ENCODE measurements at regions not wholly inside any gene's neighbourhood (a gene's known extent, or its start where the extent isn't known, plus 50 kb on each side); places are given as distances from the start of the nearest gene placed in this dataset.

- DNase-seq (ENCODE audit: low spot score in 2 of 2): no peak
- in situ Hi-C loops (cut with MboI; ENCODE audit: low sequenced_read_pairs): loop anchor here (25.0 kb wide), 1 partner anchor 684 kb away; the partner anchor contains the start of gene PLK2
These were observed 296.0 kb upstream of the ACTBL2 start for GRCh38 chr5:57778501-57779091.

GRCh38 chr5:57777174-57777581 lies 294.6 kb upstream of the ACTBL2 start:
- H3K4me3 ChIP-seq: no peak overlapping the region
- DNase-seq (ENCODE audit: low spot score in 2 of 2): no peak
- H3K36me3 ChIP-seq (replicated peaks): no peaks in the 10 kb centered on the region
- in situ Hi-C loops (cut with MboI; ENCODE audit: low sequenced_read_pairs): loop anchor here (25.0 kb wide), 1 partner anchor 685 kb away; the partner anchor contains the start of gene PLK2
- H3K27me3 ChIP-seq (ENCODE audit: low read depth): no peaks in the 10 kb centered on the region
- H3K4me1 ChIP-seq: no peaks in the 10 kb centered on the region
- no peaks in the 10 kb centered on the region for H3K9me3 ChIP-seq

More at GRCh38 chr5:57778501-57779091, 296.0 kb upstream of the ACTBL2 start:
- Histone ChIP-seq H3K9me3 (no peaks in the 10 kb centered on the region), H3K4me3 (no peak overlapping the region), H3K4me1 (no peaks in the 10 kb centered on the region), H3K27me3 (ENCODE audit: low read depth) (no peaks in the 10 kb centered on the region), H3K36me3 (replicated peaks) (no peaks in the 10 kb centered on the region)

GRCh38 chr5:57776035-57776434 lies 293.4 kb upstream of the ACTBL2 start:
- no peak overlapping the region for H3K4me3 ChIP-seq
- no peaks in the 10 kb centered on the region for H3K36me3 ChIP-seq (replicated peaks)
- H3K9me3 ChIP-seq: no peaks in the 10 kb centered on the region
- H3K27me3 ChIP-seq (ENCODE audit: low read depth): no peaks in the 10 kb centered on the region
- in situ Hi-C loops (cut with MboI; ENCODE audit: low sequenced_read_pairs): loop anchor here (25.0 kb wide), 1 partner anchor 686 kb away; the partner anchor contains the start of gene PLK2
- H3K4me1 ChIP-seq: no peaks in the 10 kb centered on the region
- no peak for DNase-seq (ENCODE audit: low spot score in 2 of 2)

- no peak for DNase-seq (ENCODE audit: low spot score in 2 of 2)
- Histone ChIP-seq H3K36me3 (replicated peaks) (no peaks in the 10 kb centered on the region), H3K4me3 (no peak overlapping the region), H3K9me3 (no peaks in the 10 kb centered on the region), H3K4me1 (no peaks in the 10 kb centered on the region), H3K27me3 (ENCODE audit: low read depth) (no peaks in the 10 kb centered on the region)
- in situ Hi-C loops (cut with MboI; ENCODE audit: low sequenced_read_pairs): no loop called here
These were observed 291.8 kb upstream of the ACTBL2 start for GRCh38 chr5:57774439-57774838.

GRCh38 chr5:57772512-57772911 lies 289.9 kb upstream of the ACTBL2 start:
- Histone ChIP-seq H3K4me1 (no peaks in the 10 kb centered on the region), H3K4me3 (no peak overlapping the region), H3K27me3 (ENCODE audit: low read depth) (no peaks in the 10 kb centered on the region), H3K36me3 (replicated peaks) (no peaks in the 10 kb centered on the region), H3K9me3 (no peaks in the 10 kb centered on the region)
- no peak for DNase-seq (ENCODE audit: low spot score in 2 of 2)
- in situ Hi-C loops (cut with MboI; ENCODE audit: low sequenced_read_pairs): no loop called here

- Histone ChIP-seq H3K9me3 (no peaks in the 10 kb centered on the region), H3K27me3 (ENCODE audit: low read depth) (no peaks in the 10 kb centered on the region), H3K4me3 (no peak overlapping the region), H3K4me1 (no peaks in the 10 kb centered on the region), H3K36me3 (replicated peaks) (no peaks in the 10 kb centered on the region)
- DNase-seq (ENCODE audit: low spot score in 2 of 2): no peak
- in situ Hi-C loops (cut with MboI; ENCODE audit: low sequenced_read_pairs): no loop called here
These were observed 287.4 kb upstream of the ACTBL2 start for GRCh38 chr5:57770039-57770438.

- H3K27me3 ChIP-seq (ENCODE audit: low read depth): no peaks in the 10 kb centered on the region
- DNase-seq (ENCODE audit: low spot score in 2 of 2): no peak
- no peaks in the 10 kb centered on the region for H3K36me3 ChIP-seq (replicated peaks)
- H3K9me3 ChIP-seq: no peaks in the 10 kb centered on the region
- H3K4me3 ChIP-seq: no peak overlapping the region
- in situ Hi-C loops (cut with MboI; ENCODE audit: low sequenced_read_pairs): no loop called here
- H3K4me1 ChIP-seq: no peaks in the 10 kb centered on the region
These were observed 286.1 kb upstream of the ACTBL2 start for GRCh38 chr5:57768745-57769144.

- H3K36me3 ChIP-seq (replicated peaks): no peaks in the 10 kb centered on the region
- H3K9me3 ChIP-seq: no peaks in the 10 kb centered on the region
- H3K27me3 ChIP-seq (ENCODE audit: low read depth): no peaks in the 10 kb centered on the region
- H3K4me1 ChIP-seq: no peaks in the 10 kb centered on the region
- DNase-seq (ENCODE audit: low spot score in 2 of 2): no peak
- in situ Hi-C loops (cut with MboI; ENCODE audit: low sequenced_read_pairs): no loop called here
- H3K4me3 ChIP-seq: no peak overlapping the region
These were observed 282.0 kb upstream of the ACTBL2 start for GRCh38 chr5:57764479-57765089.

GRCh38 chr5:57761513-57761912 lies 278.9 kb upstream of the ACTBL2 start:
- Histone ChIP-seq H3K27me3 (ENCODE audit: low read depth) (no peaks in the 10 kb centered on the region), H3K36me3 (replicated peaks) (no peaks in the 10 kb centered on the region), H3K4me3 (no peak overlapping the region), H3K4me1 (no peaks in the 10 kb centered on the region), H3K9me3 (no peaks in the 10 kb centered on the region)
- in situ Hi-C loops (cut with MboI; ENCODE audit: low sequenced_read_pairs): no loop called here
- no peak for DNase-seq (ENCODE audit: low spot score in 2 of 2)

- Histone ChIP-seq H3K4me3 (no peak overlapping the region), H3K27me3 (ENCODE audit: low read depth) (no peaks in the 10 kb centered on the region), H3K9me3 (no peaks in the 10 kb centered on the region), H3K4me1 (no peaks in the 10 kb centered on the region), H3K36me3 (replicated peaks) (no peaks in the 10 kb centered on the region)
- in situ Hi-C loops (cut with MboI; ENCODE audit: low sequenced_read_pairs): no loop called here
- no peak for DNase-seq (ENCODE audit: low spot score in 2 of 2)
These were observed 272.0 kb upstream of the ACTBL2 start for GRCh38 chr5:57754616-57755015.

GRCh38 chr5:57753446-57753845 lies 270.8 kb upstream of the ACTBL2 start:
- H3K36me3 ChIP-seq (replicated peaks): no peaks in the 10 kb centered on the region
- DNase-seq (ENCODE audit: low spot score in 2 of 2): no peak
- no peak overlapping the region for H3K4me3 ChIP-seq
- H3K4me1 ChIP-seq: no peaks in the 10 kb centered on the region
- no peaks in the 10 kb centered on the region for H3K9me3 ChIP-seq
- in situ Hi-C loops (cut with MboI; ENCODE audit: low sequenced_read_pairs): no loop called here
- no peaks in the 10 kb centered on the region for H3K27me3 ChIP-seq (ENCODE audit: low read depth)

- Histone ChIP-seq H3K36me3 (replicated peaks) (no peaks in the 10 kb centered on the region), H3K4me1 (no peaks in the 10 kb centered on the region), H3K9me3 (no peaks in the 10 kb centered on the region), H3K4me3 (no peak overlapping the region), H3K27me3 (ENCODE audit: low read depth) (no peaks in the 10 kb centered on the region)
- in situ Hi-C loops (cut with MboI; ENCODE audit: low sequenced_read_pairs): no loop called here
- DNase-seq (ENCODE audit: low spot score in 2 of 2): no peak
These were observed 269.1 kb upstream of the ACTBL2 start for GRCh38 chr5:57751710-57752109.

GRCh38 chr5:57750891-57751290 lies 268.3 kb upstream of the ACTBL2 start:
- DNase-seq (ENCODE audit: low spot score in 2 of 2): no peak
- Histone ChIP-seq H3K36me3 (replicated peaks) (no peaks in the 10 kb centered on the region), H3K9me3 (no peaks in the 10 kb centered on the region), H3K4me3 (no peak overlapping the region), H3K27me3 (ENCODE audit: low read depth) (no peaks in the 10 kb centered on the region), H3K4me1 (no peaks in the 10 kb centered on the region)
- in situ Hi-C loops (cut with MboI; ENCODE audit: low sequenced_read_pairs): no loop called here

GRCh38 chr5:57750282-57750681 lies 267.7 kb upstream of the ACTBL2 start:
- in situ Hi-C loops (cut with MboI; ENCODE audit: low sequenced_read_pairs): no loop called here
- DNase-seq (ENCODE audit: low spot score in 2 of 2): no peak
- H3K4me3 ChIP-seq: no peak overlapping the region
- H3K9me3 ChIP-seq: no peaks in the 10 kb centered on the region
- H3K4me1 ChIP-seq: no peaks in the 10 kb centered on the region
- no peaks in the 10 kb centered on the region for H3K36me3 ChIP-seq (replicated peaks)
- no peaks in the 10 kb centered on the region for H3K27me3 ChIP-seq (ENCODE audit: low read depth)

All from HAP-1 (cell line).